Left kidney (tissue), 1 donor: ENCODE measurements at regions not wholly inside any gene's neighbourhood (a gene's known extent, or its start where the extent isn't known, plus 50 kb on each side); places are given as distances from the start of the nearest gene placed in this dataset.
A peak's percentile ranks its signal among the peaks of the same experiment; 100 is the strongest.

Experiments used
- DNase-seq: peaks from one replicate; pipeline ENCODE4 v3.0.0-alpha.2; 2013

- no peak for DNase-seq
Observed at GRCh38 chr11:45554230-45554967, 111.0 kb downstream of the CHST1 start.

- DNase-seq: no peak
Observed at GRCh38 chr11:45553383-45553936, 112.0 kb downstream of the CHST1 start.

GRCh38 chr11:45551191-45551713, 114.2 kb downstream of the CHST1 start:
- no peak for DNase-seq

DNA sequence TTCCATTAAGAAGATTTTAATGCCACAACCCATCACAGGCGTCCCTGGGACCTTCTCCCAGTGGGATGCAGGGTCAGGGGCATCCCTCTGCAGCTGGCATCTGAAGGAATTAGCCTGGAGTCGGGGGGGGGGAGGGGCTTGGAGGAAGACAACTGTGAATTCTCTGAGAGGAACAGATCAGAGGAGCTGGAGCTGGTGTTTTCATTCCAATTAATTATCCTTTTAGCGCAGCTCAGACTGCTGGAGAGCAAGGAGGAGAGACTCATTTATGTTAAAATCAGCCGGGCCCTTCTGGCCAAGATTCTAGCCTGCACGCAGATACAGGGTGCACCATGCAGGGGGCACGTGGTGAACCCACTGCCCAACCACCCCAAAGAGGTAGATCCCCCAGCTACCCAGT, 116.2 kb downstream of the CHST1 start:
- no peak for DNase-seq

GRCh38 chr11:45546366-45546765, 119.1 kb downstream of the CHST1 start:
- DNase-seq: no peak

DNA sequence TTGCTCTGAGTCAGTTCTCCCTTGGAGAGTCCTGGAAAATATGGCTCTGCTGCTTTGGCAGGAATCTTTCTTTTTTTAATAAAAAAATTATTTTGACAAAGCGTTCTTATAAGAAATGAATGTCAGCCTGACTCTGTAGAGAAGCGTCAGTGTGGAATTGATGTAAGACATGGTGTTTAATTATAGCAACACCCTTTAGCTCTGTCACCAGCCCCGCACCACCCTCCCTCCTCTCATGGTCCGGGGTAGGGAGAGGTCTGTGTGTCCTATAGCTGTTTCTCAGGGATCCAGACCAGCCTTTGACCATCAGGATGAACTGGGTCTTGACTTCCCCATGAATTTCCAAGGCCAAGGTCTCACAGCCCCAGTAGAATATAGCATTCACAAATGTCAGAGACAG, 120.6 kb downstream of the CHST1 start:
- no peak for DNase-seq

GRCh38 chr11:45543808-45544422, 121.5 kb downstream of the CHST1 start:
- DNase-seq: peak; percentile 42

DNA sequence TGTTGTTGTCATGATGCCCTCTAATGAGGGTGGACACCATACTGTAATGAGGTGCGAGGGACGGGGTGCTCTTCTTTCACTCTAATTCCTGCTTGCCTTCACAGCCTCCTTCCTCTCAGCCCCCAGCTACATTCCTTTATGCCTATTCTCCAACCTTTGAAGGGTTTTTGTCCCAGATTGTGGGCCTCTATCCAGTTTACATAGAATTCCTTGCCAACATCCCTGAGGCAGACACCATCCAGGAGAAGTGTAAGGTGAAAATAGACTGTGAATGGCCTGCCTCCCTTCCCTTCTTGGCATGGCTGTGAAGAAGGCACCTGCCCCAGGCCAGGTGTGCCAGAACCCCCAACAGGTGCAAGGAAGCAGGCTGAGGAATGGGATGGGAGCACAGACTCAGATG, 122.3 kb downstream of the CHST1 start:
- DNase-seq: no peak

DNA sequence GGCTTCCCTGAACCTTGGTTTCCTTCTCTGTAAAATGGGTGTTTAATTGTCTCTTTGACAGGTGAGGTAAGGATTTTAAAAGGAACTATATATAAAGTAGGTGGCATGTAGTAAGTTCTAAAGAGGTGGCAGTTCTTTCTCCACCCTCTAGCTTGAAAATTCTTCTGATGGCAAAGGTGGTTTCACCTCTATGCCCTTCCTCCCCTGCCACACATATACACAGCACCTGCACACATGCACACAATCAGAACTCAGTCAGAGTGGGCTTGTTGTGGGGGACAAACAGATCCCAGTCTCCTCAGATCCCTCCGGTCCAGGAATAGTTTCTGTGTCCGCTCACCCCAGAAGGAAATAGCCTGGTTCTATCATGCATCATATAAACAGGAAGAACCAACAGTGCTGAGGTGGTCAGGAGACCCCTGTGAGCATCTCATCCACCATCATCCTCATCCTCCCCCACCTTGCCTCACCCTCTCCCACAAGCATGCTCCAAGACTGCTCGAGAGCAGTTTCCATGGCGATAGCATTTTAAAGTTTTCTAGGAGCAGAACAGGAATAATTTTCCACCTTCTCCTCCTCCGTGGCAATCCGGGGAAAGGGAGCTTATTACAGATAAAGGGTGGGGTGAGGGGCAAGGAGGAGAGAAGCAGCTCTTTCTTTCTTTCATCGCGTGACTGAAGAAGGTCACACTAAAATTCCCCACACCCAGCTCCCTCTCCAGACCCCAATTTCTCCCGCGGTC, 123.6 kb downstream of the CHST1 start:
- no peak for DNase-seq

- no peak for DNase-seq
Observed at GRCh38 chr11:45538939-45539338, 126.5 kb downstream of the CHST1 start.

GRCh38 chr11:45538363-45538762, 127.1 kb downstream of the CHST1 start:
- DNase-seq: no peak

GRCh38 chr11:45537614-45538013, 127.8 kb downstream of the CHST1 start:
- no peak for DNase-seq

GRCh38 chr11:45535033-45535432, 130.4 kb downstream of the CHST1 start:
- DNase-seq: no peak

GRCh38 chr11:45534132-45534531, 131.3 kb downstream of the CHST1 start:
- no peak for DNase-seq

DNA sequence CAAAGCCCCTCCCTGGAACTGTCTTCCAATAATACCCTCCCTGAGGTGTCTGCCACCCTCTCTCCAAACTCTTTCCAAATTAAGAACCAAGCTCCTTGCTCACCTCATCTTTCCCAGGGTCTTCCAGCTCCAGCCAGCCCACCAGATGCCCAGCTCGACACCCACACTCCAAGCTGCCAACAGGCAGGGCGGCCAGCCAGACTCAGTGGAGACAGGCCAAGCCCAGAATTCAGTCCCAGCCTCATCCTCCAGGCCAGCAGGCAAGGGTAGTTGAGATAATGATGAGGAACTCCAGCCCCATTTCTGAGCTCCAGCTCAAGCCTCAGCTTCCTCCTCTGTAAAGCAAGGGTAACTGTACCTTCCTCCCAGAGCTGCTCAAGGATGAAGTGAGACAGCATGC, 132.9 kb downstream of the CHST1 start:
- no peak for DNase-seq

- no peak for DNase-seq
Observed at GRCh38 chr11:45530776-45531175, 134.6 kb downstream of the CHST1 start.

DNA sequence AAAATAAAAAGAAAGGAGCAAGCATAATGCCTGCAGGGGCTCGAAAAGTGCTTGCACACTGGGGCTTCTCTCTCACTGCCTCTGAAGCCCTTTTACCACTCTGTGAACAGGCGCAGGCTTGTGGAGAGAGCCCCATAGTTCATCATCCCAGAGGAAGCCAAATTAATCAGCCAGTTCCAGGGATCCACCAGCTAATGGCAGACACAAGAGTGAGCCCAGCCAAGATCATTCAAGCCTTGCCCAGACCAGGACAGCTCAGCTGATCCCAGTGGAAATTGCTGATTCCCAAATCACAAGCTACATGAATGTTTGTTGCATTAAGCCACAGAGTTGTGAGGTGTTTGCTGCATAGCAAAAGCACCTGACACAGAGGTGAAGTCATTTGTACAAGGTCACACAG, 135.3 kb downstream of the CHST1 start:
- DNase-seq: no peak

DNA sequence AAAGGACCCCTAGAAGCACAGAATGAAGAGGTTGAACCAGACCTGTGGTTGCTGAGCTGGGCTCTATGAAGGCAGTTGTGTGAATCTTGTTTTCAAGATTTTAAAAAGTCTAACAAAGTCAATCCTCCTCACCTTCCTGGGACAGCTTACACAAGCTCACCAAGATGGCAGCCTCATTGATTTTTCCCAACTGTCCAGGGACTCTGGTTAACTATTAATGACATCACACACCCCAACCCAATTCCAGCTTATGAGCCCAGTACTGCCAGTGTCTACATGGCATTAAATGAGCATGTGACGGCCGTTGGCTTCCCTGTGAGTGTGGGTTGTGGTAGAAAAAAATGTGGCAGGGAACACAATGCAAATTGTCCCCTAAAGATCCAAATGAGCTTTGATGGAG, 137.0 kb downstream of the CHST1 start:
- DNase-seq: no peak

DNA sequence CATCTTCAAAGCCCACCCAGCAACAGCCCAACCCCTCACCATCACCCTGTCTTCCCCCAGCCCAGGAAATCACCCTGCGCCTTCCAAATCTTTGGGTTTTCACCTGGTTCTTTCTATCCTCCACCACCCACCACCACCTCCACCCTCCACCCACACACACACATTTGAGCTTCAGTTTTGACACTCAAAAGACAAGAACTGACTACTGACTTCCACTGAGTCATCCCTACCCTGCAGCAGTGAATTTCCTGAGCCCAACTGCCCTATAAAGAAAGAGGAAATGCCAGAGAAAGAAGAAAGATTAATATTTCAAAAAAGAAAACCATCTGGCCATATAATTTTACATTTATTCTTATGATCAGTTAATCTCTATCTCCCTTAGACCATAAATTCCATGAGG, 137.5 kb downstream of the CHST1 start:
- DNase-seq: no peak

- DNase-seq: no peak
Observed at GRCh38 chr11:45525393-45525792, 140.0 kb downstream of the CHST1 start.

DNA sequence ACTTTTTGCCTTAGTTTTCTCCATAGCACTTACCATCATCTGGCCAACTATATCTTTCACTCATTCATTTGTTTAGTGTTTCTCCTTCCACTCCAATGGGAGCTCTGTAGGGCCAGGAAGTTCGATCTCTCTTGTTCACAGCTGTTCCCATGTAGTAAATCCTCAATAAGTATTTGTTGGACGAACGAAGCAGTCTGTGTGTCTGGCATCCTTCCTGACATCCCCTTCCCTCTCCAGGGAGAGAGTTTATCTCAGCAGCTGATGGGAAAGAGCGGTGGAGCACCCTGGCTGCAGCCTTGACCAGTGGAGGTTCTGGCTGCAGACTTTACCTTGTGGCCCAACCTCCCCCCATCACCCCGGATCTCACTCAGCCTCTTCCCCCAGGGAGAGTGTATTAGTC, 141.7 kb downstream of the CHST1 start:
- DNase-seq: no peak

DNA sequence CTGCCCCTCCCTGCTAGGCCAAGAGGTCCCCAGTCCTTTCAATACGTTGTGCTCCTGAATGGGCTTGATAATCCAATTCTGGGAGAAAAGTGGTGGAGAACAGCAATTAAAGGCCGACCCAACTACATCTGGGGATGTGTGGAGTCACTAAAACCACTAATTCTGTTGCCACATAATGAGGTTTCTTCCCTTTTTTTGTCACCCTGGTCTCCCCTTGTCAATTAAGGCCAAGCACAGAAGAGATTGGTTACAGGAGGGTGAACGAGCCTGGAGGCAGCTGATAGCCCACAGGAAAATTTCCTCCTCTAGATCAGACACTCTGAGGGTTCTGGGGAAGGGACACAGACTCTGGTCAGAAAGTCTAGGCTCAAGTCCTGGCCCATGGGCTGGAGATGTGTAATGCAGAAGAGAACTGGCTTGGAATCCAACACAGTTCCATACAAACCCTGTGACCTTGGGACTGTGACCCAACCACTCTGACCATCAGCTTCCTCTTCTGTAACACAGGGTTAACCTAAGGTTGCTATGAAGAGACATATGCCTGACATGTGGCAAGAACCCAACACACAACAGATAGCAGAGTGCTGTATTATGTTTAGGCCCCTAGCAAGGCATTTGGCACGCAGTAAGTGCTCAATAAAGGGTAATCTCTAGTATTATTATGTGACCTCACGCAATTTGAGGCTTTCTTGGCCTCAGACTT, 146.4 kb downstream of the CHST1 start:
- no peak for DNase-seq
